ENCODE measurements at regions not wholly inside any gene's neighbourhood (a gene's known extent, or its start where the extent isn't known, plus 50 kb on each side); places are given as distances from the start of the nearest gene placed in this dataset.

- DNase-seq (ENCODE audit: low read depth in 2 of 2): peak in 1 of 2 donors; percentile 42
- TF ChIP-seq CTCF (IDR thresholded peaks at IDR 0.05; ENCODE audit: low read depth, low read length): no peak
- no peak overlapping the region for H3K4me3 ChIP-seq (replicated peaks in 1 of 2; ENCODE audit: low read depth in 2 of 2, low read length in 2 of 2)
These were observed 110.3 kb downstream of the ARRDC3 start for GRCh38 chr5:91272858-91273257.

- no peak for DNase-seq (ENCODE audit: low read depth in 2 of 2)
- H3K4me3 ChIP-seq (replicated peaks in 1 of 2; ENCODE audit: low read depth in 2 of 2, low read length in 2 of 2): no peak overlapping the region
- TF ChIP-seq CTCF (IDR thresholded peaks at IDR 0.05; ENCODE audit: low read depth, low read length): no peak
These were observed 111.1 kb downstream of the ARRDC3 start for GRCh38 chr5:91271999-91272398.

GRCh38 chr5:91269198-91269597 is 113.9 kb downstream of the ARRDC3 start:
- DNase-seq (ENCODE audit: low read depth in 2 of 2): no peak
- H3K4me3 ChIP-seq (replicated peaks in 1 of 2; ENCODE audit: low read depth in 2 of 2, low read length in 2 of 2): no peak overlapping the region
- TF ChIP-seq CTCF (IDR thresholded peaks at IDR 0.05; ENCODE audit: low read depth, low read length): no peak

GRCh38 chr5:91266184-91266705 is 116.9 kb downstream of the ARRDC3 start:
- no peak overlapping the region for H3K4me3 ChIP-seq (replicated peaks in 1 of 2; ENCODE audit: low read depth in 2 of 2, low read length in 2 of 2)
- DNase-seq (ENCODE audit: low read depth in 2 of 2): peak; percentile 60 to 69
- TF ChIP-seq CTCF (IDR thresholded peaks at IDR 0.05; ENCODE audit: low read depth, low read length): no peak

GRCh38 chr5:91264311-91265051 is 118.6 kb downstream of the ARRDC3 start:
- DNase-seq (ENCODE audit: low read depth in 2 of 2): no peak
- no peak overlapping the region for H3K4me3 ChIP-seq (replicated peaks in 1 of 2; ENCODE audit: low read depth in 2 of 2, low read length in 2 of 2)
- no peak for TF ChIP-seq CTCF (IDR thresholded peaks at IDR 0.05; ENCODE audit: low read depth, low read length)

- no peak overlapping the region for H3K4me3 ChIP-seq (replicated peaks in 1 of 2; ENCODE audit: low read depth in 2 of 2, low read length in 2 of 2)
- DNase-seq (ENCODE audit: low read depth in 2 of 2): no peak
- TF ChIP-seq CTCF (IDR thresholded peaks at IDR 0.05; ENCODE audit: low read depth, low read length): no peak
These were observed 119.2 kb downstream of the ARRDC3 start for GRCh38 chr5:91263898-91264297.

Measured in cardiac fibroblast (primary cell).